Endothelial cell of umbilical vein (primary cell): ENCODE measurements at regions not wholly inside any gene's neighbourhood (a gene's known extent, or its start where the extent isn't known, plus 50 kb on each side); places are given as distances from the start of the nearest gene placed in this dataset.

Experiments used
- BruUV-seq: library from RNA; stranded (reverse); fragments of 400-500 nt; replicated peaks from 2 replicates; lab custom pipeline; 2021; lab: Mats Ljungman, UMichigan
- CTCF ChIA-PET: fragments of 300-600, 350-600 bp; sonication (Branson Sonifier 250); formaldehyde crosslinking; loops from one replicate; lab custom pipeline; 2021; ENCODE audit warnings: antibody characterized with exemption, inconsistent platforms; lab: Charles Lee
- POLR2A ChIA-PET: fragments of 300-600, 350-600 bp; sonication (Branson Sonifier 250); formaldehyde crosslinking; loops from one replicate; lab custom pipeline; 2021; ENCODE audit warnings: antibody characterized with exemption, inconsistent platforms; lab: Charles Lee
- DNase-seq: peaks from one replicate; pipeline ENCODE4 v3.0.0-alpha.2; 2011; ENCODE audit warnings: low read depth, low spot score
- FAIRE-seq: peaks from 2 replicates; lab custom pipeline; 2011; peaks lifted over from hg19 to GRCh38; lab: Jason Lieb, UNC
- H2AFZ ChIP-seq: 2 replicates; pipeline ENCODE4 v1.6.0; 2012; ENCODE audit warnings: low read depth, low read length, control low read depth, inconsistent platforms
- H3K27ac ChIP-seq: 2 replicates; pipeline ENCODE4 v1.5.1; 2011; ENCODE audit warnings: low read depth, mild to moderate bottlenecking, control low read depth, low read length, moderate library complexity; ENCODE audit not compliant: insufficient read depth
- H3K27me3 ChIP-seq, 2 experiments: 2 replicates each; pipeline versions ENCODE4 v1.6.0 to v1.6.1; 2011; ENCODE audit warnings: low read length in 2 of 2, mixed read lengths in 1 of 2; ENCODE audit not compliant: control insufficient read depth in 2 of 2, insufficient read depth in 2 of 2
- H3K36me3 ChIP-seq, 2 experiments: 2 replicates in 1 of 2; 3 replicates in 1 of 2; pipeline ENCODE4 v1.5.1; 2011; ENCODE audit warnings: low read length in 2 of 2, mild to moderate bottlenecking in 1 of 2, moderate library complexity in 1 of 2; ENCODE audit not compliant: control insufficient read depth in 2 of 2, insufficient read depth in 2 of 2; ENCODE audit errors: extremely low read depth in 1 of 2
- H3K4me1 ChIP-seq: 3 replicates; pipeline ENCODE4 v1.5.1; 2011; ENCODE audit warnings: mild to moderate bottlenecking, low read length; ENCODE audit not compliant: control insufficient read depth, insufficient read depth; ENCODE audit errors: extremely low read depth
- H3K4me2 ChIP-seq: 2 replicates; pipeline ENCODE4 v1.6.1; 2011; ENCODE audit warnings: low read length, control low read depth, mixed read lengths; ENCODE audit not compliant: insufficient read depth
- H3K4me3 ChIP-seq, 3 experiments: fragments of 200-600 bp in 1 of 3; sonication (generic), shearing (Covaris generic) in 1 of 3; replicated peaks in 1 of 3; 2 replicates each; pipeline ENCODE4 v1.5.1; 2011 to 2016; ENCODE audit warnings: control low read depth in 3 of 3, low read length in 3 of 3, mild to moderate bottlenecking in 2 of 3, inconsistent platforms in 1 of 3, low read depth in 1 of 3, moderate library complexity in 1 of 3; ENCODE audit not compliant: insufficient read depth in 1 of 3
- H3K79me2 ChIP-seq: 2 replicates; pipeline ENCODE4 v1.6.0; 2012; ENCODE audit warnings: low read length, inconsistent platforms; ENCODE audit not compliant: control insufficient read depth, insufficient read depth
- H3K9ac ChIP-seq: replicated peaks from 2 replicates; pipeline ENCODE3; 2011; ENCODE audit warnings: low read length, control low read depth; ENCODE audit not compliant: insufficient read depth; ENCODE audit errors: extremely low read depth
- H3K9me1 ChIP-seq: replicated peaks from 3 replicates; pipeline ENCODE4 v1.6.0; 2011; ENCODE audit warnings: mild to moderate bottlenecking, low read length; ENCODE audit not compliant: control insufficient read depth, insufficient read depth; ENCODE audit errors: extremely low read depth
- H3K9me3 ChIP-seq: replicated peaks from 2 replicates; pipeline ENCODE4 v1.5.1; 2012; ENCODE audit warnings: low read length, inconsistent platforms; ENCODE audit not compliant: control insufficient read depth, insufficient read depth
- H4K20me1 ChIP-seq: replicated peaks from 2 replicates; pipeline ENCODE3; 2011; ENCODE audit warnings: mild to moderate bottlenecking, low read length; ENCODE audit not compliant: control insufficient read depth, insufficient read depth; ENCODE audit errors: extremely low read depth
- EZH2 ChIP-seq: IDR thresholded peaks from 2 replicates; pipeline ENCODE4 v1.6.1; 2012; ENCODE audit warnings: borderline replicate concordance, low read depth, mild to moderate bottlenecking, moderate library complexity, low read length, inconsistent platforms; ENCODE audit not compliant: severe bottlenecking
- FOS ChIP-seq: IDR thresholded peaks from 2 replicates; pipeline ENCODE4 v1.6.1; 2011; ENCODE audit warnings: mild to moderate bottlenecking, low read length, moderate library complexity, borderline replicate concordance; ENCODE audit not compliant: insufficient read depth
- GATA2 ChIP-seq: IDR thresholded peaks from 2 replicates; pipeline ENCODE4 v1.7.0; 2011; ENCODE audit warnings: low read depth, mild to moderate bottlenecking, moderate library complexity, mixed read lengths, low read length; ENCODE audit not compliant: insufficient read length, insufficient read depth
- JUN ChIP-seq: IDR thresholded peaks from 2 replicates; pipeline ENCODE4 v1.6.1; 2011; ENCODE audit warnings: borderline replicate concordance, low read depth; ENCODE audit not compliant: insufficient read length, insufficient read depth
- MAX ChIP-seq: IDR thresholded peaks from 2 replicates; pipeline ENCODE4 v1.6.1; 2011; ENCODE audit not compliant: insufficient read depth, insufficient read length
- MYC ChIP-seq: IDR thresholded peaks from one replicate; pipeline ENCODE4 v1.6.1; 2011; ENCODE audit warnings: mild to moderate bottlenecking, low read depth, low read length
- POLR2A ChIP-seq: IDR thresholded peaks from 2 replicates; pipeline ENCODE4 v1.6.1; 2012; ENCODE audit warnings: low read depth, mild to moderate bottlenecking, control low read depth, low read length
- POLR2AphosphoS5 ChIP-seq: IDR thresholded peaks from 2 replicates; pipeline ENCODE4 v1.6.1; 2012; ENCODE audit warnings: low read depth, mild to moderate bottlenecking, control low read depth, low read length, moderate library complexity; ENCODE audit not compliant: insufficient read depth
- dilution Hi-C: fragments of 300-500 bp; cut with MboI; formaldehyde crosslinking; loops from one replicate; pipeline ENCODE4 v1.15.0; 2019; ENCODE audit warnings: low sequenced_read_pairs; ENCODE audit not compliant: extremely low pct_ligation_motif_present
- intact Hi-C: fragments of 100-400 bp; cut with micrococcal nuclease; formaldehyde crosslinking; loops from one replicate; pipeline ENCODE4 v1.10.0; 2022
- TF ChIP-seq, protein P1 (sequence below), 2 donors: IDR thresholded peaks; 1 replicate in 1 of 2; 2 replicates in 1 of 2; pipeline ENCODE4 v1.5.1; 2011; ENCODE audit warnings: low read length in 2 of 2, mild to moderate bottlenecking in 2 of 2, moderate library complexity in 2 of 2, control low read depth in 1 of 2, inconsistent platforms in 1 of 2, low read depth in 1 of 2; ENCODE audit not compliant: insufficient read depth in 1 of 2; ENCODE audit errors: extremely low read depth in 1 of 2

DNA sequence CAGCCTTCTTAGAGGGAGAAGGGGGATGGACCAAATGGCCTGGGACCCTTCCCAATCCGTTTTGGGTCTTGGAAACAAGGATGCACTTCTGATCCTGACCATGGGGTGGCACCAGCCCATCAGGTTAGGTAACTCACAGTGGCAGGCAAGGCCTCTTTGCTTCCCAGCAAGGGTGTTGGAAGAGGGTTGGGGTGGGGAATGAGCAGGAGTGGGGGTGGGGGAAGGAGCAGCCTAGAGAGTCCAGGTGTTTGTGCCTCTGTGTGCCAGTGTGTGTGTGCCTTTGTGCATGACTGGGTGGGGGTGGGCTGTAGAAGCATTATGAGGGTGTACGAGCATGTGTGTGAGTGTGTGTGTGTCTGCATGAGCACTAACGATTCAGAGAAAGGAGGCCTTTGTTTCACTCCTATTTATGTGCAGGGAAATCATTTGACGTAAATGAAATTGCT lies 213.1 kb downstream of the INSC start:
- no peak overlapping the region for H2AFZ ChIP-seq
- ChIA-PET CTCF (no interaction called here), POLR2A (no interaction called here)
- H3K27ac ChIP-seq = no peak overlapping the region
- H3K9me3 ChIP-seq = no peaks in the 10 kb centered on the region
- intact Hi-C loops (no loop called here), dilution Hi-C loops (no loop called here)
- no peaks in the 10 kb centered on the region for H3K79me2 ChIP-seq
- H3K27me3 ChIP-seq = no peaks in the 10 kb centered on the region
- H3K4me2 ChIP-seq = no peak overlapping the region
- DNase-seq (no peak), FAIRE-seq (no peak)
- TF ChIP-seq MYC (no peak), MAX (no peak), GATA2 (no peak), EZH2 (no peak), FOS (no peak), POLR2A (no peak), POLR2AphosphoS5 (no peak), JUN (no peak)
- TF ChIP-seq, protein P1, sequence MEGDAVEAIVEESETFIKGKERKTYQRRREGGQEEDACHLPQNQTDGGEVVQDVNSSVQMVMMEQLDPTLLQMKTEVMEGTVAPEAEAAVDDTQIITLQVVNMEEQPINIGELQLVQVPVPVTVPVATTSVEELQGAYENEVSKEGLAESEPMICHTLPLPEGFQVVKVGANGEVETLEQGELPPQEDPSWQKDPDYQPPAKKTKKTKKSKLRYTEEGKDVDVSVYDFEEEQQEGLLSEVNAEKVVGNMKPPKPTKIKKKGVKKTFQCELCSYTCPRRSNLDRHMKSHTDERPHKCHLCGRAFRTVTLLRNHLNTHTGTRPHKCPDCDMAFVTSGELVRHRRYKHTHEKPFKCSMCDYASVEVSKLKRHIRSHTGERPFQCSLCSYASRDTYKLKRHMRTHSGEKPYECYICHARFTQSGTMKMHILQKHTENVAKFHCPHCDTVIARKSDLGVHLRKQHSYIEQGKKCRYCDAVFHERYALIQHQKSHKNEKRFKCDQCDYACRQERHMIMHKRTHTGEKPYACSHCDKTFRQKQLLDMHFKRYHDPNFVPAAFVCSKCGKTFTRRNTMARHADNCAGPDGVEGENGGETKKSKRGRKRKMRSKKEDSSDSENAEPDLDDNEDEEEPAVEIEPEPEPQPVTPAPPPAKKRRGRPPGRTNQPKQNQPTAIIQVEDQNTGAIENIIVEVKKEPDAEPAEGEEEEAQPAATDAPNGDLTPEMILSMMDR (IDR thresholded peaks at IDR 0.05; ENCODE audit: extremely low read depth in 1 of 2, insufficient read depth in 1 of 2, low read depth in 1 of 2, low read length in 2 of 2) = no peak
- BruUV-seq = no TSS peak
- no peaks in the 10 kb centered on the region for H3K9me1 ChIP-seq
- H4K20me1 ChIP-seq = no peaks in the 10 kb centered on the region
- H3K4me3 ChIP-seq = no peak overlapping the region
- H3K36me3 ChIP-seq = no peaks in the 10 kb centered on the region
- no peaks in the 10 kb centered on the region for H3K4me1 ChIP-seq
- no peak overlapping the region for H3K9ac ChIP-seq
